Muscle of arm (tissue), 1 donor: ENCODE measurements at regions not wholly inside any gene's neighbourhood (a gene's known extent, or its start where the extent isn't known, plus 50 kb on each side); places are given as distances from the start of the nearest gene placed in this dataset.
A peak's percentile ranks its signal among the peaks of the same experiment; 100 is the strongest.

Experiments used
- DNase-seq: peaks from one replicate; pipeline ENCODE4 v3.0.0-alpha.2; 2013

DNA sequence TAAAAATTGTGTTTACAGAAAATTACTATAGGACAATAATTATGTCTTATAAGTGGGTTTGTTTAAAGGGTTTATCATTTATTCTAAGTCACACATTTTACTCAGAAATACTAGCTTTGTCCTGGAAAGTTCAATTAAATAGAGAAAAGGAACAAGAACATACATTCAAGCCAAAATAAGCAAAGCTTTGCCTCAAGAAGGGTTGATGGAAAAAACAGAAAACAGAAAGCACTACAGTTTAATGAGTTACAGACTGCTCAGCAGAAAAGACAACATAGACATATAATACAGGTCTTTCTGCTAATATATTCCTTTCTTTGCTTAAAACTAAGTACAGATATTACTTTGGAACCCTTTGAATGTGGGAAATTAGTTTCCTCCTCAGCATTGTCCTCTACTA is 703.0 kb upstream of the LRFN5 start:
- DNase-seq = peak; percentile 11

DNA sequence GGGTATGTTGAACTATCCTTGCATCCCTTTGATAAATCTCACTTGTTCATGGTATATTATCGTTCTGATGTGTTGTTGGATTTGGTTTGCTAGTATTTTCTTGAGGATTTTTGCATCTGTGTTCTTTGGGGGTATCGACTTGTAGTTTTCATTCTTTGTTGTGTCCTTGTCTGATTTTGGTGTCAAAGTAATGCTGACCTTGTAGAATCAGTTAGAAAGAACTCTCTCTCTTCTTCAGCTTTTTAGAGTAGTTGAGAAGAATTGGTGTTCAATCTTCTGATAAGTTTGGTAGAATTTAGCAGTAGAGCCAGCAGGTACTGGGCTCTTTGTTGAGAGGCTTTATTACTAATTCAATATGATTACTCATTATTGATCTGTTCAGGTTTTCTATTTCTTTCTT is 707.2 kb upstream of the LRFN5 start:
- DNase-seq = no peak

DNA sequence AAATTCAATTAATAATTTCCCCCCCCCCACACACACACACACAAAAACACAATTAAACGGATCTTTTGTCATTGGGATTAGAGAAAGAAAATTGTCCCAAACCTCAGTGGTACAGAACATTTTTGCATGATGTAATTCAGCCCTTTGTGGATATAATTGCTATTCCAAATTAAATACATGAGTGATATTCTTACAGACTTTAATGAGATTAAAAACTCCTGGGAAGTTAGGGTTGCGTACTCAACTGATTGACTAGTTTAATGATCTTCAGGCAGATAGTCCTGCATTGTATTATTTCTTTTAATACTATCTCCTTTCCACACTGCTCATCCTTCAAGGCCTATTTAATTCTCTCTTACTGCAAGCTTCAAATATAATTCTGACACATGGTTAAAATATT is 711.8 kb upstream of the LRFN5 start:
- no peak for DNase-seq

DNA sequence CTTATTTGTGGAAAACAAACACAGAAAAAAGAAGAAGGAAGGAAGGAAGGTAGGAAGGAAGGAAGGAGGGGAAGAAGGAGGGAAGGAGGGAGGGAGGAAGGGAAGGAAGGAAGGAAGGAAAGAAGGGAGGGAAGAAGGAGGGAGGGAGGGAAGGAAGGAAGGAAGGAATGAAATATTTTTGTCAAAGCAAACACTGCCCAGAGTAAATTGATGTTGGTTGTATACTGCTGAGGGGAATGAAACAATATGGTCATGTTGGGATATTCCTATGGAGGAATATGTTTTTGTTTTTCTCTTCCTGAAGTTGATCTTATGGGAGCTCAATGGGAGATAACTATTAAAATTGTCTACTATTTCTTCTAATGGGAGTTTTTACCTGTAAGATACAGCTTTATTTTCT is 717.5 kb upstream of the LRFN5 start:
- no peak for DNase-seq

DNA sequence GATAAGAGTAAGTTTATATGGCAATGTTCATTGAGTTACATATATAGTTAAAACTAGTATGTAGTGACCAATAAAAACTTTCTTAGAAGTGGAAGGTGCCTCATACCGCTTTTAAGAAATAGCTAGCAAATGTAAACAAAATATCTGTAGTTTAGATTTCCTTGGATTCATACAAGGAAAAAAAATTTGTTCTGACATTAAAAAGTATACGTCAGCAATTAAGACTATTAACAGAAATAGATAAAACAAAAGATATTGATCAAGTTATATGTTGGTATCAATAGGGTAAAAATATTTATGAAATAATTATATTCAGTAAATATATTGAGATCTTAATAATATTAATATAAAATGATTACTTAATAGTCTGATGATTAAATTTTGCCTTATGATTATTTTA is 718.8 kb upstream of the LRFN5 start:
- no peak for DNase-seq

DNA sequence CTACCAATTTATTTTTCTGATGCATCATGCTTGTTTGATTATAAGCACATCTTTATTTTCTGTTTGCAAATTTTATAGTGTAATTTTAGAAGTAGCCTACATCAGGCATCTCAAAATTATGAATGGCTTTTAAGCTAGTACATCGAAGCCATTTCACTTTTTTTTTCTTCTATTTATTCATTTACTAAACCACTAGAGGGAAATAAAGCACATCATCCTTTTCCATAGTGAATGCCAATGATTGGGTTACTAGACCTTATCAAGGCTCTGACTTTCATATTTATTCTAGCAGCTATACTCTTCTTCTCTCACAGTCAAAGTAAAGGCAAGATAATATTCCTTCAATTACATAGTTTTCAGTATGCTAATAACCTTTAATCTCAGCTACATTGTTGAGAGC is 736.4 kb upstream of the LRFN5 start:
- no peak for DNase-seq

DNA sequence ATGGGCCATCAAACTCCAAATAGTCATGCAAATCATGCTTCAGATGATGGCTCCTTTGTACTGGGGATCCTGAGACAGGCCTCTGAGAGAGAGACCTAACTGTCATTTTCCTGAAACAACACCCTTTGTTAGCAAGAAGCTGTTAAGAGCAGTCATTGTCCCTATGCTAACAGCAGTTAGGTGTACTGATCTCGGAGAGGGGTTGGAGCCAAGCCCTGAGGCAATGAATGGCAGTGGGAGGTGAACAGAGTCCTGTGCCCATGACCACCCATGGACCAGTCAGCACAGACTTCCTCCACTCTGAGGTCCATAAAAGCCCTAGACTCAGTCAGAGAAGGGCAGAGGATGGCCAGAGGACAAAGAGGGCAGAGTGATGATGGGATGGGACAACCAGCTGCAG is 747.6 kb upstream of the LRFN5 start:
- DNase-seq = no peak

DNA sequence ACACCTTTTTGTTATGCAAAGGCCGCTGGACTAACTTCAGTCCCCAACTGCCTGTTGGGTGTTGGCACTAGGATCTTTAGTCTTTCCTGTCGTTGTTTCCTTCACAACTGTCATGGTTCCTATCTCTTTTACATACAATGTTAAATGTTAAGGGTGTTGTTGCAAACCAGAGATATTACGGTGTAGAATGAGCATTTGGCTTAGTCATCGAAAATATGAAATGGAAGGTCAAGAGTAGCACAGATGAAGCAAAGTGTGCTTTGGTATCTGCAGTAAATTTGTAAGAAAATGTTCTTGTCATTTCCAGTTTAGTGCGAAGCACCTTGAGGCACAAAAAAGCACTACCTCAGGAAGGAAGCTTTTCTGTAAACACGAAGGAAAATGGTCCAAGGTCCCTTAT is 751.3 kb upstream of the LRFN5 start:
- no peak for DNase-seq

DNA sequence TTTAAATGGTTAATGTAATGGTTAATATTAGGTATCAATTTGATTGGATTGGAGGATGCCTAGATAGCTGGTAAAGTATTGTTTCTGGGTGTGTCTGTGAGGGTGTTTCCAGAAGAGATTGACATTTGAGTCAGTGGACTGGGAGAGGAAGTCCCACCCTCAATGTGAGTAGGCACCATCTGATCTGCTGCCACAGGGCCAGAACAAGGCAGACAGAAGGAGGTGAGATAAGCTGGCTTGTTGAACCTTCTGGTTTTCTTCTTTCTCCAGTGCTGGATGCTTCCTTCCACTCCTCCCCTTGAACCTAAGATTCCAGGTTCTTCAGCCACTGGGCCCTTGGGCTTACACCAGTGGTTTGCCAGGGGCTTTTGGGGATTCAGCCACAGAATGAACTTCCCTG is 756.5 kb upstream of the LRFN5 start:
- no peak for DNase-seq

DNA sequence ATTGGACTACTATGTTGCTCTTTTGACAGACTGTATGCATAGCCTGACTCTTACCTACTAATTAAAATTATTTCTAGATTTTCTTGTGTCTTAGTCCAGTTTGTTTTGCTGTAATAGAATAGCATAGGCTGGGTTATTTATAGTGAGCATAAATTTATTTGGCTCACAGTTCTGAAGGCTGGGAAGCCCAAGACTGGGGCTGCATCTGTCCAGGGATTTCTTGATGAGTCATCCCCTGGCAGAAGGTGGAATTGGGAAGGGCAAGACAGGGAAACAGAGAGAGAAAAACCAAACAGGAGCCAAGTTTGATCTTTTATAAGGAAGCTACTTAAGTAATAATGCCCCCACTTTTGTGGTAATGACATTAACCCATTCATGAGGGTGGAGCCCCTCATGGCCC is 759.2 kb upstream of the LRFN5 start:
- DNase-seq = peak; percentile 31

DNA sequence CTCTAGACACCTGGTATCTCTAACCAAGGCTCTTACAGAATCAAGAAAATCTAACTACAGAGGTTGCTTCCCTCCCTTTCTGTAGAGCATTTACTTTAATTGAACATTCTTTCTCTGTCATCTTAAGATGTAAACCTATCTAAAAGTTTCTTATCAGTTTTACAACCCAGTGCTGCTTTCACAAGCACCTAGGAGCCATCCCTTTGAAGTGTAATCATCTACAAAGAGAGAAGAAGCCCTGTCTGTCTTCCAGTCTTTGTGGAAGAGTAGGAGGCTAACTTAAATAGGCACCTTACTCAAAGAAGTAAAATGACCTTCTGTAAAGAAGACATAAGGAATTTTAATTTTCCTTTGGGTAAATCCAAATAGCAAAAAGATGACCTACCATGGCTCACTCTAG is 763.9 kb upstream of the LRFN5 start:
- DNase-seq = no peak

DNA sequence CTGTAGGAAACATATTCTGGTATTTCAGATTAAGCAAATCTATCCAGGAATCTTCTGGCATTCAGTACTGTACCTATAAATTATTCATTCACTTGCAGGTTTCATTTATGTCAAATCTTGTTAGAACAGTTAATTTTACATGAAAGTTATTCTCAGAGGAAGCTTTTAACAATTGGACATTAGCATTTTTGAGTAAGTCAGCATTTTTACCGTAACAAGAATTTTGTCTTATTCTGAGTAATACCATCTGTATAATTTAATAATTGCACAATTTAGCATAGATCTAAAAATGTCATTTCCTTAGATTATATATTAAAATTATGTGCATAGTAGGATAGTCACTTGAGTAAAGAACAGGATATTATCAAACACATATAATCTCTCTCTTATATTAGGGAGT is 764.8 kb upstream of the LRFN5 start:
- no peak for DNase-seq

DNA sequence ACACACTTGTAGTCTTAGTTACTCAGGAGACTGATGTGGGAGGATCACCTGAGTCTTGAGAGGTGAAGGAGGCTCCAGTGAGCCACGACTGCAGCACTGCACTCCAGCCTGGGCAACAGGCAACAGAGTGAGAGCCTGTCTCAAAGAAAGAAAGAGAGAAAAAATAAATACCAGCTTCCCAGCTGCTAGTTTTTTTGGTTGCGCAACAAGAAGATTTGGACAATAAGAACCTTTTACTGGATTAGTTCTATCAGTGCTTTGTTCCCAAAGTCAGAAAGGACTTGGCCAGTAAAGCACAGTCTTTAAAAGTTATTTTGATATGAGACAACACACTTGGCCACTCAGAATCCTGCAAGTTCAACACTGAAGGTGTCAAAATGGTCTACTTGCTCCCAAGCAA is 768.1 kb upstream of the LRFN5 start:
- no peak for DNase-seq

DNA sequence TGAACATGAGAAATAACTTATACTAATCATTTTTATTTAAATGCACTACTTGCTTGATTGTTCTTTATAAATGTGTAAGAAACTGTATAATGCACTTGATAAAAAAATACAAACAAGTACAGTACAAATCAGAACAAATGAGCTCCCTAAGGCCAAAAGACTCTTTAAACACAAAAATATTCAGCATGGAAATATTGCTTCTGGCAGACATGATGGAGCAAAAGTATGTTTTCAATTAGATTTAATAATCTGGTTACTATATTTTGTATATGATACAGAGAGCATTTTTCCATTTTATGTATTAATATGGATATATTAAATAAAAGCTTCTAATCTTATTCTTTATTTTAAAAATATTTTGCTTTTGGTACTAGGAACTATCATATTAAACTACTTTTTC is 800.2 kb upstream of the LRFN5 start:
- DNase-seq = peak; percentile 37

DNA sequence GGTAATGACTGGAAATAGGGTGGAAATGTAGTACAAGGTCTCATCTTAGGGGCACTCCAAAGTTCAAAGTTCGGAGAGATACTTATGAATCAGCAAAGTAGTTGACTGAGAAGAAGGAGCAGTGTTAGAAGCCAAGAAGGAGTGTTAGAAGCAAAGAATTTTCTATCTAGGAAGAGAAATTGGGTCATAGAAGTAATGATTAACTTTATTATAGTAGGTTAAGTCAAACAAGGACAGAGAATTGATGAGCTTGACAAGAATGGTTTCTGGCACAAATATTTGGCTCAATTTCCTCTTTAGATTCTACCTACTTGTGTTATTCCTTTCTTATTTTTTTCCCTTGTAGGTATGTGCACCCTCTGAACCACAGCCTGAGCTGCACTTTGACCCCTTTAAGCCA is 810.5 kb upstream of the LRFN5 start:
- DNase-seq = no peak

DNA sequence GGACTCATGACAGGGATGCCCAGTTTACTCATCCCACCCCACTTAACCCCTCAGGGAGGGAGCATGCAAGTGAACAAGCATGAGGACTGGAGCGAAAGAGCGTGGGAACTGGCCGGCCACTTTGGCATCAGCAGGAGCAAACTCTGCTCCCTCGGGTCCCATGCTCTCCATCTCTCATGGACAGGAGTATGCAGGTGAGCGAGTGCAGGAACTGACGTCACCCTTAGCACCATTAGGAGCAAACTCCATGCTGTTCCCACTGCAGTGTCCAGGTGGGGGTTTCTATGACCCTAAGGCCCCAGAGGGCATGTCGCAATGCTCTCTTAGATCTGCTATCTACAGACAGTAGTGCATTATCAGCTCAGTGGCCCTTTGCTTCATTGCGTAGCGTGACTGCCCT is 821.8 kb upstream of the LRFN5 start:
- no peak for DNase-seq

DNA sequence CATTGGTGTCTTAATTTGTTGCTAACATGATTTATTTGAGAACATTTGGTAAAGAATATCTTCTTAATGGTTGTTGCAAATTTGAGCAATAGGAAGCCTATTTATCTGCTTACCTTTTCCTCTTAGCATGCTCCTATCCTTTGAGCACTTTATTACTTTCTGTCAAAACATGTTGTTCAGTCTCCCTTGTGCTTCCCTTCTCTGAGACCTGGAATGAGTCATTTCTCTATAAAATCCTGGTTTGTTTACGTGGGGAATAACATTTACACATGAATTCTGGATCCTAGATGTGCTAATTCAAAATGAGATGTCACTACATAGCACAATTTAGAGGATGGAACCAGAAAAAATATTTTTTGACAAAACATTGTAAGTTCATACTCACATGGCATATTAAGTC is 844.0 kb upstream of the LRFN5 start:
- no peak for DNase-seq

DNA sequence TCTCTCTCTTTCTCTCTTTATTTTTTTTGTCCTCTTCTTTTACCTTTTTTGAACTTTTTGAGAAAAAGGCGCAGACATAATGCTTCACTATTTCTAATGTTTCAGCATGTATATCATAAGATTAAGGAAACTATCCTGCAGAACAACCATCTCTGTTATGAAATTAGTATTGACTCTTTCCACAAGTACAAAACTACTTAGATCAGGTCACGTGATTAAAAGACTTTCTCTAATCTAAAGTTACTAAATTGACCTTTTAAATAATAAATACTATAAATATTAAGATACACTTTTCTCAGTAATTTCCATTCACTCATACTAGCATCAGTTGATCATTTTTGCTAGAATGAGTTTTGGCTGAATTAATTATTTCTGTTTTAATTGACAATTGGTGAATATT is 844.5 kb upstream of the LRFN5 start:
- no peak for DNase-seq

DNA sequence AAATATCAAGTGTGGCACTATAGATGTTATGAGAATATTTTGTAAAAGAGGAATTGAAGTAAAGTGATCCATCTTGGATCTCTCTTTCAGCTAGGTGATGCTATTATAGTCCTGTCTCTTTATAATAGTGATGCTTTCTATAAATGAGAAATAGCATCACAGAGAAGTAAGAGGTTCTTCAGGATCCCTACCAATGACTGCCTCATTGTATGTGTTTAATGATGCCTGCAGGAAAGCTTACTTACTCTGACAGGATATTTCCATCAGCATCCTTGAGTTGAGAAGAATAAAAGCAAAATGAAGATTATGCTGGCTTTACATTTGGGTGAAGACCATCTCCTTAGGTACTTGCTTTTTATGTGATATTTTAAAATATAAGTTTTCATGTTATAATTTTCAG is 846.0 kb upstream of the LRFN5 start:
- DNase-seq = no peak

DNA sequence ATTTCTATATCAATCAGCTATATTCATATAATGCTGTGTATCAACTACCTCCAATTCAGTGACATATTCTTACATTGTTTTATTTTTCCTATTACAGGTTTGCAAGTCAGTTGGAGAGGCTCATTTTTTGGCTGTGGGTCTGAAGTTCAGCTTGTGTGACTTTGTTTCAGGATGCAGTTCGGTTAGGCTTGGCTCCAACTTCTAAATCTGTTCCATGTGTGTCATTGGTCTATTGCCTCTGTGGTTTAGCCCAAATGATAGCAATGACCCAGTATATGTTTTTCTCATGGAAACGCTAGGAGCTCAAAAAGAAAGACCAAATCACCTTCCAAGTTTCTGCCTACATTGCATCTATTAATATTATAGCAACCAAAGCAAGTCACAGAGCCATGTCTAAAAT is 848.6 kb upstream of the LRFN5 start:
- DNase-seq = peak; percentile 69

DNA sequence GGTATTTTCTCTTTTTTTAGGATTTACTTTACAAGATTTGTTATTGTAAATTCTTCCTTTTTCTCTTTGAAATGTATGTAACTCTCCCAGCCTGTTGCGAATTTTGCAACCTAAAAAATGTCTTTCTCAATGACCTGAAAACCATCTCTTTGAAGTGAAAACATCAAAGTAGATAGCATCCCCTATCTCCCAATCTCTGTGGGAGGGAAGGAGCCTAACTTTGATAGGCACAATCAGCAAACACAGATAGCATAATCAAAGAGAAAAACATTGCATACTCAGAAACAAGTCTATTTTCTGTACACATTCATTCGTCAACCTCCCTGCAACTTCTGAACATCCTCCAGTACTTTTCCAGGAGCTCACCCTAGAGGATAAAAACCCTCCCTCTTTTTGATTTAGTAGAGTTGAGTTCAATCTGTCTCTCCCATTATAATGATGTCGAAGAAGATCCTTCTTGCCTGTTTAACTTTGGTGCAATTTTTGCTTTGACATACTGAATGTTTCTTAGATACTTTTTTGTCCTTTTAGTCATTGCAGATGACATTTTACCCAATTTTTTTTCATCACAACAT is 849.2 kb upstream of the LRFN5 start:
- peak; percentile 10 for DNase-seq

DNA sequence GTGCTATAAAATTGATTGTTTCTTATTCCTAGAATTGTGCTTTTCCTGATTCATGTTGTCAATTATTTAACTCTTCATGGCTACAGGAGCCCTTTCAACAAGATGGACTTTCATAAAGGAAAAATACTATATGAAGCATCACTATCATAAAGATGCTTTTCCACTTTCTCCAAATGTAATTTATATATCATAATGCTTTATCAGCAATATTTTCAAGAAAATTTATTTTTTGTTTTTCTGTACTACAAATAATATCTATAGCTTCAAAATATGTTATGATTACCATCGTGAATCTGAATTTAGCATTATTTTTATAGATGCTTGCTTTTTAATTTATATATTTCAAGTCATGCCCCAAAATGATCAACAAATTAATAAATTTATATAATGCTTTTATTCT is 873.5 kb upstream of the LRFN5 start:
- no peak for DNase-seq

DNA sequence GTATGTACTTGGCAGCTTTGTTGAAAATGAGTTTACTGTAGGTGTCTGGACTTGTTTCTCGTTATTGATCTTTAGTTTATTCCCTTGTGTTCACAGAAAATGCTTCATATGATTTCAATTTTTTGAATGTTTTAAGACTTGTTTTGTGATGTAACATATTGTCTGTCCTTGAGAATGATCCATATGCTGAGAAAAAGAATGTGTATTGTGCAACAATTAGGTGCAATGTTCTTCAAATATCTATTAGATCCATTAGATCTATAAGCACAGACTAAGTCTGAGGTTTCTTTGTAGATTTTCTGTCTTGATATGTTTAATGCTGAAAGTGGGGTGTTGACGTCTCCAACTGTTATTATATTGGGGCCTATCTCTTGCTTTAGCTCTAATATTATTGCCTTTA is 879.6 kb upstream of the LRFN5 start:
- DNase-seq = no peak

DNA sequence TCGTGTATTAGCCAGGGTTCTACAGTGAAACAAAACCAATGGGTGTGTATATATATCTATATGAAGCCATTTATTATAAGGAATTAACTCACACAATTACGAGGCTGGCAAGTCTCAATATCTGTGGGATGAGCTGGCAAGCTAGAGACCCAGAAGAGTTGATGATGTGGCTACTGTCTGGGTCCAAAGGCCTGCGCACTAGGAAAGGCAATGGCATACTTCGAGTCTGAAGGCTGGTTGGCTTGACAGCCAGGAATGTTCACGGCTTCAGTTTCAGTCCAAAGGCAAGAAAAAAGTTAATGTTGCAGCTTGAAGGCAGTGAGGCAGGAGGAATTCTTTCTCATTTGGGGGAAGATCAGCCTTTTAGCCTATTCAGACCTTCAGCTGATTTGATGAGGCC is 893.3 kb upstream of the LRFN5 start:
- no peak for DNase-seq

DNA sequence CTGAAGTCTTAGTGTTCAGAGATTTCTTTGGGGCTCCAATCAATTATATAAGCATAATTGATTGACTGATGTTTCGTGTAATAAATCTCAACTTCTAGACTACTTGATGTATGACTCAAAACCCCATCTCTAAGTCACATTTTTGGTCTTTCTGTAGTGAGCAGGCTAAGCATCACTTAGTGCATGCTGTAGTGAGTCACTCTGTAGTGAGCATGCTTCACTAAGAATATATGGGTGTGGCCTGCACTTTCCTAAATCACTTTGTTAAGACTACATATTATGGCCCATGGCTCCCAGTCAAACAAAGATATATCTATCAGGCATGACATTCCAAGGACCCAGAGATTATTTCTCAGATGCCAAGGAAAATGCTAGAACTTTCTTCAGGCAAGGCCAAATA is 909.4 kb upstream of the LRFN5 start:
- no peak for DNase-seq
